K562 (cell line): ENCODE measurements at regions not wholly inside any gene's neighbourhood (a gene's known extent, or its start where the extent isn't known, plus 50 kb on each side); places are given as distances from the start of the nearest gene placed in this dataset.

Experiments used
- ARID1B ChIP-seq: fragments of 450-650 bp; IDR thresholded peaks from 2 replicates; pipeline ENCODE4 v1.6.1; 2016; ENCODE audit warnings: antibody characterized with exemption, mild to moderate bottlenecking, inconsistent platforms
- CHCHD3 ChIP-seq: fragments of 250-450 bp; sonication (Bioruptor Pico); IDR thresholded peaks from 2 replicates; pipeline ENCODE4 v2.1.2; 2022; ENCODE audit warnings: mild to moderate bottlenecking
- CTCFL ChIP-seq: IDR thresholded peaks from 2 replicates; pipeline ENCODE4 v1.6.1; 2011; ENCODE audit warnings: borderline replicate concordance, low read depth, mild to moderate bottlenecking, moderate library complexity, low read length; ENCODE audit not compliant: insufficient read depth, poor library complexity, severe bottlenecking
- NKRF ChIP-seq: fragments of 450-650 bp; IDR thresholded peaks from 2 replicates; pipeline ENCODE4 v1.6.1; 2016; ENCODE audit warnings: borderline replicate concordance
- RBM25 ChIP-seq: fragments of 200-400 bp; formaldehyde crosslinking; IDR thresholded peaks from 2 replicates; pipeline ENCODE4 v1.6.1; 2018; ENCODE audit warnings: low read length, low read depth, moderate library complexity; ENCODE audit not compliant: severe bottlenecking
- SAFB2 ChIP-seq: fragments of 200-400 bp; formaldehyde crosslinking; IDR thresholded peaks from 2 replicates; pipeline ENCODE4 v1.6.1; 2018; ENCODE audit warnings: borderline replicate concordance, low read length, low read depth, moderate library complexity; ENCODE audit not compliant: severe bottlenecking
- ZBED1 ChIP-seq: IDR thresholded peaks from 2 replicates; pipeline ENCODE4 v1.6.1; 2014
- ZNF395 ChIP-seq: fragments of 200-800 bp; sonication (Bioruptor generic); IDR thresholded peaks from 2 replicates; pipeline ENCODE4 v1.6.1; 2017; ENCODE audit warnings: missing genetic modification characterization, missing compliant biosample characterization
- ZNF589 ChIP-seq: fragments of 200-800 bp; sonication (Bioruptor generic); IDR thresholded peaks from 2 replicates; pipeline ENCODE4 v1.6.1; 2016; ENCODE audit warnings: low read depth, missing genetic modification characterization, missing compliant biosample characterization

GRCh38 chr5:8012131-8012977 is 143.4 kb downstream of the MTRR start (continued):
- 0 out of 2 replicates have a peak, but pooled peaks have one; percentile 30 for TF ChIP-seq ZNF395 (CRISPR knock-in tag)
- peak; percentile 97 for TF ChIP-seq ARID1B
- TF ChIP-seq CHCHD3 (CRISPR knock-in tag): no peak
- TF ChIP-seq CTCFL: peak; percentile 56
- no peak for TF ChIP-seq ZBED1
- peak; percentile 50 for TF ChIP-seq RBM25
- no peak for TF ChIP-seq ZNF589 (CRISPR knock-in tag)
- TF ChIP-seq NKRF: no peak
- TF ChIP-seq SAFB2: no peak
